ENCODE measurements at regions not wholly inside any gene's neighbourhood (a gene's known extent, or its start where the extent isn't known, plus 50 kb on each side); places are given as distances from the start of the nearest gene placed in this dataset.

DNA sequence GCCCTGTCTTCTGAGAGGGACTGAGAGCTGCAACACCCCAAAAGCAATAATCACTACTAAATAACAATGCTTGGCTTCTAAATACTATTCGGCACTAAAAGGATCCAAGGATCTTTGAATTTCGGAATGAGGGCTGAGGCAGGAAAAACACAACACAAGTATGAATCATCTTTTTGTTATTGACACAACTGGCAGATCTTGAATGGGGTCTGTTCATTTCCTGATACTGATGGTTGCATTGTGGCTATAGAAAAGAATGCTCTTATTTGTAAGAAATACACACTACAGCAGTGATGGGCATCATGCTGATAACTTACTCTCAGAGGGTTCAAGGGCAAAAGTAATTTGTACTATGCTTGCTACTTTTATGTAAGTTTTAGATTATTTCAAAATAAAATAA lies 149.2 kb upstream of the PLD5 start:
- TF ChIP-seq, protein P1, sequence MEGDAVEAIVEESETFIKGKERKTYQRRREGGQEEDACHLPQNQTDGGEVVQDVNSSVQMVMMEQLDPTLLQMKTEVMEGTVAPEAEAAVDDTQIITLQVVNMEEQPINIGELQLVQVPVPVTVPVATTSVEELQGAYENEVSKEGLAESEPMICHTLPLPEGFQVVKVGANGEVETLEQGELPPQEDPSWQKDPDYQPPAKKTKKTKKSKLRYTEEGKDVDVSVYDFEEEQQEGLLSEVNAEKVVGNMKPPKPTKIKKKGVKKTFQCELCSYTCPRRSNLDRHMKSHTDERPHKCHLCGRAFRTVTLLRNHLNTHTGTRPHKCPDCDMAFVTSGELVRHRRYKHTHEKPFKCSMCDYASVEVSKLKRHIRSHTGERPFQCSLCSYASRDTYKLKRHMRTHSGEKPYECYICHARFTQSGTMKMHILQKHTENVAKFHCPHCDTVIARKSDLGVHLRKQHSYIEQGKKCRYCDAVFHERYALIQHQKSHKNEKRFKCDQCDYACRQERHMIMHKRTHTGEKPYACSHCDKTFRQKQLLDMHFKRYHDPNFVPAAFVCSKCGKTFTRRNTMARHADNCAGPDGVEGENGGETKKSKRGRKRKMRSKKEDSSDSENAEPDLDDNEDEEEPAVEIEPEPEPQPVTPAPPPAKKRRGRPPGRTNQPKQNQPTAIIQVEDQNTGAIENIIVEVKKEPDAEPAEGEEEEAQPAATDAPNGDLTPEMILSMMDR (optimal IDR thresholded peaks at IDR 0.05 in 1 of 3, IDR thresholded peaks at IDR 0.05 in 1 of 3, conservative IDR thresholded peaks at IDR 0.05 in 1 of 3; ENCODE audit: extremely low read depth in 1 of 3, insufficient read depth in 2 of 3, low read length in 3 of 3): no peak
- no peak for TF ChIP-seq EZH2 (IDR thresholded peaks at IDR 0.05; ENCODE audit: low read length)

Measured in keratinocyte (primary cell).